ENCODE measurements at regions not wholly inside any gene's neighbourhood (a gene's known extent, or its start where the extent isn't known, plus 50 kb on each side); places are given as distances from the start of the nearest gene placed in this dataset.
A peak's percentile ranks its signal among the peaks of the same experiment; 100 is the strongest.

DNA sequence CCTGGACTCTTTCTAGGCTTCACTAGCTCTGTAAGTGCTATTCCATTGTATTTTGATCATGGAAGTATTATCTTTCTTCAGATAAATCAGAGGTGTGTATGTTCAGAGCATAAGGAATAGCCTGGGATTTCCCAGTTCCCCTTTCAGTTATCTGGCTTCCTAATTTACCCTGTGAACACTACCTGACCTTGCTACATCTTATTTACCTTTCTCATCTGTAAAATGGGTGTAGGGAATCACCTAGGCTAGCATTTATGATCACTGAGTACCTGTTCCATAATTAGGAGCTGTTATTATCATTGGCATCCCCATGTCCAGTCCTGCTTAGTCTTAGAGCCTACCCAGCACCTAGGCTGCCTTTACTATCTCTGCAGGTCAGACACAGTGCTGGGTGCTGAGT, 149.3 kb upstream of the NR2F2 start:
- Mint-ChIP-seq H3K9me3 (ENCODE audit: unreplicated experiment) (no peaks in the 10 kb centered on the region), H3K27me3 (ENCODE audit: insufficient read depth, unreplicated experiment) (peaks cover 11% of the 10 kb centered on the region), H3K4me1 (ENCODE audit: insufficient read depth, unreplicated experiment) (peaks cover 20% of the 10 kb centered on the region), H3K27ac (ENCODE audit: low read depth, unreplicated experiment) (peak overlapping the region; percentile 25), H3K4me3 (ENCODE audit: unreplicated experiment) (no peak overlapping the region), H3K36me3 (ENCODE audit: insufficient read depth, unreplicated experiment) (no peaks in the 10 kb centered on the region)
- BruUV-seq (replicated peaks): no TSS peak
- intact Hi-C loops (cut with micrococcal nuclease): no loop called here
- no peak for DNase-seq (ENCODE audit: unreplicated experiment)
- ChIA-PET POLR2A (interaction anchor here (0.6 kb wide), 1 partner anchor 401 kb away, joined by 3 read pairs; no protein-coding TSS in a partner anchor), CTCF (no interaction called here)
- TF ChIP-seq, protein P1, sequence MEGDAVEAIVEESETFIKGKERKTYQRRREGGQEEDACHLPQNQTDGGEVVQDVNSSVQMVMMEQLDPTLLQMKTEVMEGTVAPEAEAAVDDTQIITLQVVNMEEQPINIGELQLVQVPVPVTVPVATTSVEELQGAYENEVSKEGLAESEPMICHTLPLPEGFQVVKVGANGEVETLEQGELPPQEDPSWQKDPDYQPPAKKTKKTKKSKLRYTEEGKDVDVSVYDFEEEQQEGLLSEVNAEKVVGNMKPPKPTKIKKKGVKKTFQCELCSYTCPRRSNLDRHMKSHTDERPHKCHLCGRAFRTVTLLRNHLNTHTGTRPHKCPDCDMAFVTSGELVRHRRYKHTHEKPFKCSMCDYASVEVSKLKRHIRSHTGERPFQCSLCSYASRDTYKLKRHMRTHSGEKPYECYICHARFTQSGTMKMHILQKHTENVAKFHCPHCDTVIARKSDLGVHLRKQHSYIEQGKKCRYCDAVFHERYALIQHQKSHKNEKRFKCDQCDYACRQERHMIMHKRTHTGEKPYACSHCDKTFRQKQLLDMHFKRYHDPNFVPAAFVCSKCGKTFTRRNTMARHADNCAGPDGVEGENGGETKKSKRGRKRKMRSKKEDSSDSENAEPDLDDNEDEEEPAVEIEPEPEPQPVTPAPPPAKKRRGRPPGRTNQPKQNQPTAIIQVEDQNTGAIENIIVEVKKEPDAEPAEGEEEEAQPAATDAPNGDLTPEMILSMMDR (IDR thresholded peaks at IDR 0.05; ENCODE audit: unreplicated experiment): no peak

DNA sequence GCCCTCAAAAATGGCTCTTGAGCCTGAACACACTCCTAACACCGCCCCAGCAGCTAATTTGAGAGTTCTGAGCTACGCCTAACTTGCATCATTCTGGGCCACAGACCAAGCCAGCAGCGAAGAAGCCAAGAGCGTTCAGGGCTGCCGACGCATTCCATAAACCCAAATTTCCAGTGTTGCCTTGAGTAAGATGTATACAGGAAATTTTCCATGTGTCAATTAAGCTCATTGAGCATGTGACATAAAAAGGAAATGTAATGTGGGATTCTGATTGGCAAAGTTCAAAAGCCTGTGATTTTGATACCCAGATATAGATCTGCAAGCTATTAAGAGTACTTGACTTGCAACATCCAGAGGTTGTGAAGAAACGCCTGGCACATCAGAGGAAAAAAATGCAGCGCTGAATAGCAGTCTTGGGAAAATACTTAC, 148.6 kb upstream of the NR2F2 start:
- H3K4me3 Mint-ChIP-seq (ENCODE audit: unreplicated experiment): no peak overlapping the region
- peaks cover 20% of the 10 kb centered on the region for H3K4me1 Mint-ChIP-seq (ENCODE audit: insufficient read depth, unreplicated experiment)
- H3K27me3 Mint-ChIP-seq (ENCODE audit: insufficient read depth, unreplicated experiment): peaks cover 11% of the 10 kb centered on the region
- no TSS peak for BruUV-seq (replicated peaks)
- H3K36me3 Mint-ChIP-seq (ENCODE audit: insufficient read depth, unreplicated experiment): no peaks in the 10 kb centered on the region
- POLR2A ChIA-PET: interaction anchor here (0.6 kb wide), 1 partner anchor 401 kb away, joined by 3 read pairs; no protein-coding TSS in a partner anchor
- peak overlapping the region; percentile 25 for H3K27ac Mint-ChIP-seq (ENCODE audit: low read depth, unreplicated experiment)
- TF ChIP-seq, protein P1 (IDR thresholded peaks at IDR 0.05; ENCODE audit: unreplicated experiment): no peak
- peak; percentile 64 for DNase-seq (ENCODE audit: unreplicated experiment)
- intact Hi-C loops (cut with micrococcal nuclease): no loop called here
- CTCF ChIA-PET: interaction anchor here (0.6 to 1.3 kb wide), 2 partner anchors 17 to 922 kb away, joined by 3 read pairs; no protein-coding TSS in a partner anchor
- H3K9me3 Mint-ChIP-seq (ENCODE audit: unreplicated experiment): no peaks in the 10 kb centered on the region

- H3K27ac Mint-ChIP-seq (ENCODE audit: low read depth, unreplicated experiment): no peak overlapping the region
- H3K4me3 Mint-ChIP-seq (ENCODE audit: unreplicated experiment): no peak overlapping the region
- H3K4me1 Mint-ChIP-seq (ENCODE audit: insufficient read depth, unreplicated experiment): peaks cover 20% of the 10 kb centered on the region
- ChIA-PET CTCF (interaction anchor here (0.7 to 1.6 kb wide), 3 partner anchors 113 to 923 kb away, joined by 3 to 4 read pairs (median 3); no protein-coding TSS in a partner anchor), POLR2A (interaction anchor here (0.6 to 0.8 kb wide), 2 partner anchors 12 to 144 kb away, joined by 4 to 7 read pairs; no protein-coding TSS in a partner anchor)
- no peaks in the 10 kb centered on the region for H3K9me3 Mint-ChIP-seq (ENCODE audit: unreplicated experiment)
- peaks cover 11% of the 10 kb centered on the region for H3K27me3 Mint-ChIP-seq (ENCODE audit: insufficient read depth, unreplicated experiment)
- no peak for DNase-seq (ENCODE audit: unreplicated experiment)
- no TSS peak for BruUV-seq (replicated peaks)
- no peaks in the 10 kb centered on the region for H3K36me3 Mint-ChIP-seq (ENCODE audit: insufficient read depth, unreplicated experiment)
- TF ChIP-seq, protein P1 (IDR thresholded peaks at IDR 0.05; ENCODE audit: unreplicated experiment): no peak
- intact Hi-C loops (cut with micrococcal nuclease): no loop called here
Observed at GRCh38 chr15:96182736-96183513, 147.6 kb upstream of the NR2F2 start.

GRCh38 chr15:96183514-96183850, 147.0 kb upstream of the NR2F2 start:
- H3K9me3 Mint-ChIP-seq (ENCODE audit: unreplicated experiment): no peaks in the 10 kb centered on the region
- POLR2A ChIA-PET: interaction anchor here (0.8 kb wide), 1 partner anchor 143 kb away, joined by 4 read pairs; no protein-coding TSS in a partner anchor
- peaks cover 18% of the 10 kb centered on the region for H3K4me1 Mint-ChIP-seq (ENCODE audit: insufficient read depth, unreplicated experiment)
- no peak for DNase-seq (ENCODE audit: unreplicated experiment)
- no peaks in the 10 kb centered on the region for H3K36me3 Mint-ChIP-seq (ENCODE audit: insufficient read depth, unreplicated experiment)
- H3K27me3 Mint-ChIP-seq (ENCODE audit: insufficient read depth, unreplicated experiment): peaks cover 6% of the 10 kb centered on the region
- no TSS peak for BruUV-seq (replicated peaks)
- CTCF ChIA-PET: interaction anchor here (1.6 kb wide), 1 partner anchor 143 kb away, joined by 4 read pairs; no protein-coding TSS in a partner anchor
- TF ChIP-seq, protein P1 (IDR thresholded peaks at IDR 0.05; ENCODE audit: unreplicated experiment): no peak
- H3K4me3 Mint-ChIP-seq (ENCODE audit: unreplicated experiment): no peak overlapping the region
- intact Hi-C loops (cut with micrococcal nuclease): no loop called here
- no peak overlapping the region for H3K27ac Mint-ChIP-seq (ENCODE audit: low read depth, unreplicated experiment)

All from MCF 10A (cell line).